ENCODE measurements at regions not wholly inside any gene's neighbourhood (a gene's known extent, or its start where the extent isn't known, plus 50 kb on each side); places are given as distances from the start of the nearest gene placed in this dataset.

GRCh38 chr2:22126106-22126505 lies 1002.3 kb downstream of the TDRD15 start:
- no peak for TF ChIP-seq CTCF (conservative IDR thresholded peaks at IDR 0.05; ENCODE audit: low read depth, low read length)
- no peak for TF ChIP-seq CHD1 (IDR thresholded peaks at IDR 0.05; ENCODE audit: low read depth, low read length)
- TF ChIP-seq USF2 (IDR thresholded peaks at IDR 0.05; ENCODE audit: low read depth, low read length): no peak
- TF ChIP-seq POLR2A (IDR thresholded peaks at IDR 0.05; ENCODE audit: low read depth, low read length): no peak
- no peak for TF ChIP-seq RFX5 (IDR thresholded peaks at IDR 0.05; ENCODE audit: low read depth, low read length)
- TF ChIP-seq CEBPB (IDR thresholded peaks at IDR 0.05; ENCODE audit: low read depth, low read length): no peak
- TF ChIP-seq MXI1 (IDR thresholded peaks at IDR 0.05; ENCODE audit: borderline replicate concordance, low read depth, low read length): no peak
- TF ChIP-seq RCOR1 (IDR thresholded peaks at IDR 0.05; ENCODE audit: insufficient replicate concordance, low read length): no peak
- TF ChIP-seq BHLHE40 (IDR thresholded peaks at IDR 0.05; ENCODE audit: low read depth, low read length): no peak
- TF ChIP-seq NFE2L2 (IDR thresholded peaks at IDR 0.05; ENCODE audit: low read depth, low read length): no peak
- no peak for TF ChIP-seq RAD21 (IDR thresholded peaks at IDR 0.05; ENCODE audit: low read length)

All from IMR-90 (cell line).